DOHH2 (cell line): ENCODE measurements at regions not wholly inside any gene's neighbourhood (a gene's known extent, or its start where the extent isn't known, plus 50 kb on each side); places are given as distances from the start of the nearest gene placed in this dataset.

ENCODE experiments used
- CTCF ChIP-seq: fragments of 200-600 bp; sonication (generic); IDR thresholded peaks from one replicate; pipeline ENCODE4 v1.5.1; 2014; ENCODE audit warnings: antibody characterized with exemption, mild to moderate bottlenecking, low read depth, low read length; ENCODE audit not compliant: poor library complexity, severe bottlenecking
- EZH2phosphoT487 ChIP-seq: fragments of 200-600 bp; sonication (generic); IDR thresholded peaks from 2 replicates; pipeline ENCODE4 v1.6.1; 2017; ENCODE audit warnings: borderline replicate concordance, mild to moderate bottlenecking, antibody characterized with exemption, low read length, moderate library complexity, mixed read lengths

DNA sequence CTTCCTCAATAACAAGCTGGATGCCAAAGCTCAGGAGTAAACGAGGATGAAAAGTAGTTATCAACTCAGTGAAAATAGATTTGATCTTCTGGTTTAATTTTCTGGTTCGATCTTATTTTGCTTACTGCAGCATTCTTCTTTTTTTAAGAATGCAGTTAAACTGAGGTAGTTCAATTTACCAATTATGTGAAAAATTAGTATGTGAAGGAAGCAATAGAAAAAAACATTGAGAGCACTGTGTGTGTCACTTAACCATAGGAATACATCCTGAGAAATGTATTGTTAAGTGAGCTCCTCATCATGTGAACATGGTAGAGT, 111.4 kb upstream of the TSPAN8 start:
- no peak for TF ChIP-seq CTCF
- no peak for TF ChIP-seq EZH2phosphoT487
